Thymus (tissue), 11 donors: ENCODE measurements at regions not wholly inside any gene's neighbourhood (a gene's known extent, or its start where the extent isn't known, plus 50 kb on each side); places are given as distances from the start of the nearest gene placed in this dataset.

Experiments
- DNase-seq, 9 donors: peaks; one replicate each; pipeline ENCODE4 v3.0.0-alpha.2; 2013; ENCODE audit warnings: low spot score in 9 of 9, low read depth in 6 of 9, missing footprints in 1 of 9
- H3K27ac ChIP-seq, 2 donors: one replicate each; pipeline ENCODE4 v1.5.1; 2013; ENCODE audit warnings: control low read depth in 1 of 2, low read depth in 1 of 2, low read length in 1 of 2, mild to moderate bottlenecking in 1 of 2, moderate library complexity in 1 of 2
- H3K27me3 ChIP-seq, 2 donors: one replicate each; pipeline ENCODE4 v1.5.1; 2013; ENCODE audit warnings: low read length in 1 of 2; ENCODE audit not compliant: control insufficient read depth in 2 of 2, insufficient read depth in 1 of 2
- H3K36me3 ChIP-seq, 2 donors: one replicate each; pipeline ENCODE4 v1.5.1; 2013; ENCODE audit warnings: low read length in 1 of 2, mild to moderate bottlenecking in 1 of 2, moderate library complexity in 1 of 2; ENCODE audit not compliant: control insufficient read depth in 2 of 2, insufficient read depth in 2 of 2
- H3K4me1 ChIP-seq, 2 donors: one replicate each; pipeline ENCODE4 v1.5.1; 2013; ENCODE audit warnings: low read length in 2 of 2; ENCODE audit not compliant: control insufficient read depth in 2 of 2, insufficient read depth in 2 of 2
- H3K4me3 ChIP-seq, 2 donors: one replicate each; pipeline ENCODE4 v1.5.1; 2013; ENCODE audit warnings: low read length in 2 of 2, control low read depth in 1 of 2, mild to moderate bottlenecking in 1 of 2
- H3K9me3 ChIP-seq, 2 donors: one replicate each; pipeline ENCODE4 v1.5.1; 2013; ENCODE audit warnings: low read length in 1 of 2, mild to moderate bottlenecking in 1 of 2; ENCODE audit not compliant: control insufficient read depth in 2 of 2, insufficient read depth in 1 of 2
- WGBS: extraction: QIAGEN DNeasy Blood & Tissue Kit; methylation state at CpG from one replicate; pipeline ENCODE4 v1.1.7; 2013; 5-methylcytosine and 5-hydroxymethylcytosine counted together
- donor health status: healthy.

DNA sequence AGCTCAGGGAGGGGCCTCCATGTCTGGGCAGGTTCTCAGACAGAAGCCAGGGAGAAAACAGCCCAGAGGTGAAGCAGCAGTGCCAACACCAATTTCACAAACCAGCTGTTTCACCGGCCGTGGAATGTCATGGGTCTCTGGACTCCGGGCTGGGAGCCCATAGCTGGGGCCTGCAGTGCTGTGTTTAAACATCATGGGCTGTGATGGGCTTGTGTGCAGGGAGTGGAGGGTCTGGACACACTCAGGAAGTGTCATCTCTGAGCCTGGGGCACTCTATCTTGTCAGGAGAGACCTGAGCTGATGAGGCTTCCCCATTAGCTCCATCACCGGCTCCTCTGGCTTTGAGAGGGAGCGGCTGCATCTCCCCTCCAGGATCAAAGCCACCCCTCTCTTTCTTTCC lies 173.6 kb upstream of the IGSF21 start:
- H3K27ac ChIP-seq = no peak overlapping the region
- H3K4me3 ChIP-seq = no peak overlapping the region
- no peaks in the 10 kb centered on the region for H3K36me3 ChIP-seq
- no peaks in the 10 kb centered on the region for H3K9me3 ChIP-seq
- no peaks in the 10 kb centered on the region for H3K4me1 ChIP-seq
- H3K27me3 ChIP-seq = no peaks in the 10 kb centered on the region
- 82% methylated on average over 5 of the region's 5 CpGs for WGBS
- no peak for DNase-seq

DNA sequence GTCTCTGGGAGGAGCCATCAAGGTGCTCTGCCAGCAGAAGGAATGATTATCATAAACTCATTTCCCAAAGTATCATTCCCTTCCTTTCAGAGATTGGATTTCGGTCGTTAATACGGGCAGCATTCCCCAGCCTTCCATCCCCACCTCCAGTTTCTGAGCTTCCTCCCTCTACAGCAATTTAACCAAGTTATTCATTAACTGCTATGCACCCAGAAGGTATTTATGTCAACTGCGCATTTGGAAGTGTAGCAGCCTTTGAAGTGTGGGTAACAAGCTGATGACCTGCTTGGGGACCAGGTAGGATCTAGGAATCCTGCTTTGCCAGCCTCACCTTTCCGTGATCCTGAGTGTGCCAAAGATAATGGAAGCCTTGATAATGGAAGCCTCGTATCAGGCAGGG lies 172.4 kb upstream of the IGSF21 start:
- no peak for DNase-seq
- no peaks in the 10 kb centered on the region for H3K27me3 ChIP-seq
- H3K27ac ChIP-seq = no peak overlapping the region
- no peaks in the 10 kb centered on the region for H3K4me1 ChIP-seq
- H3K9me3 ChIP-seq = no peaks in the 10 kb centered on the region
- H3K36me3 ChIP-seq = no peaks in the 10 kb centered on the region
- 82% methylated on average over 6 of the region's 6 CpGs for WGBS
- H3K4me3 ChIP-seq = no peak overlapping the region

DNA sequence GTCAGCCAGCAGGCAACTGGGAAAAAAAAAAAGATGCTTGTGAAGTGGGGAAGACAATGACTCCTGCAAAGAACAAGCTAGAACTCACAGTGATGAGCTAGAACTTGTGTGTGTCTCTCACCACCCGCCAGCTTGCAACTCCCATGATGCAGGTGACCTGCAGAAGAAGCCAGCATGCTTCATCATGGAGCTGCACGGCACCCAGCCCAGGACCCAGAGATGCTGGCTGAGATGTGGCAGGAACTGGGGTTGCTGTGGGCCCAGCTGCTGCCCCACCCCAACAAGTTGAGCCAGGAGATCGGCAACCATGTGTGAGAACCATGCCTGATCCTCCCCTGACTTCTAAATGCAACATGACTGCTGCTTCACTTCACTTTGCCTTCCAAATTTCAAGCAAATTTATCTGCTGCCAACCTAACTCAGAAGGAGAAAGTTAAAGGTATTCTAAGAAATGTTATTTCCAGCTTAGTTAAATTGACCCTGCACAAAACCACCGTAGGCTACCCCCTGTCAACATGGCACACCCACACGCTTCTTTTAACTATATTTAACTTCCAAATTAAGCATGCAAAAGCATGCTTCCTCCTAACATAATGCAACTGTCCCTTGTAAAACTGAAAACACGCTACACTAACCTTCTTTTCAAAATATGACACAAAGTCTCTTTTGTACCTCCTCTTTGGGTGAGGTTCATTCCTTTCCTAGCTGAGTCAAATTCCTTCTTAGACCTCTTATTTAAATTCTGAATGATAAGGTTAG lies 166.0 kb upstream of the IGSF21 start:
- WGBS = 86% methylated on average over 6 of the region's 6 CpGs
- no peaks in the 10 kb centered on the region for H3K27me3 ChIP-seq
- no peaks in the 10 kb centered on the region for H3K36me3 ChIP-seq
- H3K4me3 ChIP-seq = no peak overlapping the region
- H3K9me3 ChIP-seq = no peaks in the 10 kb centered on the region
- no peak overlapping the region for H3K27ac ChIP-seq
- no peak for DNase-seq
- H3K4me1 ChIP-seq = no peaks in the 10 kb centered on the region

DNA sequence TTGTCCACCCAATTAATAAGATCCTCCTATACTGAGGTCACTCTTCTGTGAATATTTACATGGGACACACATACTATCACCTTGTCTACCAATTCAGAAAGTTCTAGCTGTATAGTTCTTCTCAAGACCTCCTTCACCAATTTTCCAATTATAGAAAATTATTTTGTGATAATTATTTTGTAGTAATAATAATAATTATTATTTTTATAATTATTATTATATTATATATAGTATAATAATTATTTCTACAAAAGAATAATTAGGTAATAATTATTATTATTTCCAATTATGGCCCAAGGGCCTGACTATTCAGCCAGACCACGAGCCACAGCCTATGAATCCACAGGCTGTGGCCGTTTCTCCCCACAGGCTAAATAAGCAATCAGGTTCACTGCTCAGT lies 164.1 kb upstream of the IGSF21 start:
- WGBS = 84% methylated on average over 2 of the region's 2 CpGs
- no peaks in the 10 kb centered on the region for H3K4me1 ChIP-seq
- DNase-seq = no peak
- H3K4me3 ChIP-seq = no peak overlapping the region
- H3K36me3 ChIP-seq = no peaks in the 10 kb centered on the region
- no peak overlapping the region for H3K27ac ChIP-seq
- no peaks in the 10 kb centered on the region for H3K27me3 ChIP-seq
- no peaks in the 10 kb centered on the region for H3K9me3 ChIP-seq

DNA sequence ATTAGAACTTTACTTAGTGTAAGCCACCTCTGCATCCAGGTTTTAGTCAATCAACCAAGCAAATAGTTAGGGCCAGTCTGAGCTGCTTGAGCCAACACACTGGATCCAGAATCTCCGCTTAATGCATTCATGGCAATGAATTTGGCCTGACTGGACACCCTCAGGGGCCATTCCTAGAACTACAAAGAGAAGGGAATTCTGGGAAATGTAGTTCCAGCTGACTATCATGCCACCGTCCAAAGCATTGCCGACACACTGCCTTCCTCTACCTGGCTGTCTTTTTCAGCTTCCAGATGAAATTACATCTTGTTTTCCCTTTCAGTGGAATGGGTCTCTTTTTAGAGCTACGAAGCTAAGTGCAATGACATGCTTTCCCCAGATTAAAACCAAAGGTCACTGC lies 163.0 kb upstream of the IGSF21 start:
- Histone ChIP-seq H3K27ac (no peak overlapping the region), H3K36me3 (no peaks in the 10 kb centered on the region), H3K9me3 (no peaks in the 10 kb centered on the region), H3K4me3 (no peak overlapping the region), H3K4me1 (no peaks in the 10 kb centered on the region), H3K27me3 (no peaks in the 10 kb centered on the region)
- 74% methylated on average over 4 of the region's 4 CpGs for WGBS
- DNase-seq = no peak

DNA sequence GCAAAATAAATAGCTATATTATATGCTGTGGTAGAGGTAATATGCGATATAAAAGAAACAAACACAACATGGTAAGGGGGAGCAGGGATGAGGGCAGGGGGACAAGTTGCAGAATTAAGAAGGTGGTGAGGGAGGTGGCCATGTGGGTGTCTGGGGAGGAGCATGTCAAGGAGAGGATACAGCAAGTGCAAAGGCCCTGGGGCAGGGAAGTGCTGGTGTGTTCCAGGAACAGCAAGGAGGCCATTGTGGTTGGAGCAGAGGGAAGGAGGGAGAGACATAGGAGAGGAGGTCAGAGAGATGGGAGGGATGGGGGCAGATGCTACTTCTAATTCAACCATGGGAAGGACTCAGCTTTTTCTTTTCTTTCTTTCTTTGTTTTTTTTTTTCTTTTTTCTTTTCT lies 161.2 kb upstream of the IGSF21 start:
- no peak for DNase-seq
- 98% methylated on average over 1 of the region's 1 CpG for WGBS
- Histone ChIP-seq H3K27ac (no peak overlapping the region), H3K4me3 (no peak overlapping the region), H3K27me3 (no peaks in the 10 kb centered on the region), H3K36me3 (no peaks in the 10 kb centered on the region), H3K9me3 (no peaks in the 10 kb centered on the region), H3K4me1 (no peaks in the 10 kb centered on the region)

DNA sequence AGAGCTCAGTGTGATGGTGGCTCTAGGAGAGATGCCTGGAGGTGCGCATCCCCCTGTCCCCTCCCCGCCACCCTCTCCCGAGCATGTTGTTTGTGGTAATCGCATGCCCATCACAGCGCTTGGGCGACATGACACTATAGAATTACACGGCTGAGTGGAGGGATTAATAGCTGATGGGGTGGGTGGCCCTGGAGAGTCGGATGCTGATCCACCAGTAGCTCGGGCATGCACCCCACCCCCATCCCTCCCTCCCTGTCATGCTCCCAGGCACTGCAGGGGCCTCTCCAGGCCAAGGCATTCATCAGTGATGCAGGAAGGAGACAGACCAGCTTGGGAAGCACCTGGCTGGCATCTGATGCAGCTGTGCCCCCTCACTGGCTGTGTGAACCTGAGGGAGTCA lies 159.0 kb upstream of the IGSF21 start:
- no peaks in the 10 kb centered on the region for H3K27me3 ChIP-seq
- no peaks in the 10 kb centered on the region for H3K36me3 ChIP-seq
- no peak overlapping the region for H3K27ac ChIP-seq
- H3K4me1 ChIP-seq = no peaks in the 10 kb centered on the region
- no peak for DNase-seq
- 74% methylated on average over 9 of the region's 9 CpGs for WGBS
- H3K9me3 ChIP-seq = no peaks in the 10 kb centered on the region
- no peak overlapping the region for H3K4me3 ChIP-seq

DNA sequence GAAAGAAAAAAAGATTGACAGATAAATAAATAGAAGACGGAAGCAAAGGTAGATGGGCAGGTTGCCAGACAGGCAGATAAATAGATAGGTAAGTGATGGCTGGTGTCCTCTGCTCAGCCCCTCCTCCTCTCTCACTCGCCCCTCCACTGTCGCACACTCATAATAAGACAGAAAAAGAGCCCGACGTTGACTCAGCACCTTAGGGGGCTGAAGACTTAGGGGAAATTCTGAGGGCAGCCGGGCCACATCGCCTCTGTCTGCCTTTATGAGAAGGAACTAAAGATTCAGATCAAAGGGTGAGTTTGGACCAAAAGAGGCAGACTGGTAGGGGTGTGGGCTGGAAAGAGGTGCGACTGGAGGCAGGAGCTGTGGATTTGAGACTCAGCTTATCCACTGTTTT lies 158.1 kb upstream of the IGSF21 start:
- WGBS = 78% methylated on average over 8 of the region's 8 CpGs

DNA sequence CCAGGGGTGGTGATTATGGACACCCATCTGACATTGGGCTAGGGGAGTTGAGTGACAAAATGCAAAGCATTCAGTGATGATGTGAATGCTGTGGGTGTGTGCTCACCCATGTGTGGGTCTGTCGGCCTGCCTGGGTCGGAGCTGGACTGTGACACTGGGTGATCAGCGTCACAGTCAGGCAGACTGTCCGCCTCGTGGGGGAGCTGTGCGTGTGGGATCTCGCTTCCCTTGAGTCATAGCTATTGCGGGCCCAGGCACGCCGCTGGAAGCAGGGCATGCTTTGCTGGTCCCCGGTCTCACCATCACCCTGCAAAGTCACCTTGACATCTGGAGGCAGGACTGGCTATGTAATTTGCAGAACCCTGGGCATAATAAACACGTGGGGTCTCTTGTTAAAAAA lies 156.9 kb upstream of the IGSF21 start:
- H3K4me3 ChIP-seq = no peak overlapping the region
- no peaks in the 10 kb centered on the region for H3K4me1 ChIP-seq
- no peaks in the 10 kb centered on the region for H3K27me3 ChIP-seq
- no peaks in the 10 kb centered on the region for H3K9me3 ChIP-seq
- H3K36me3 ChIP-seq = no peaks in the 10 kb centered on the region
- no peak for DNase-seq
- WGBS = 83% methylated on average over 12 of the region's 12 CpGs
- H3K27ac ChIP-seq = no peak overlapping the region

More for the DNA sequence above, 158.1 kb upstream of the IGSF21 start:
- no peaks in the 10 kb centered on the region for H3K4me1 ChIP-seq
- H3K36me3 ChIP-seq = no peaks in the 10 kb centered on the region
- H3K27ac ChIP-seq = no peak overlapping the region
- no peak overlapping the region for H3K4me3 ChIP-seq
- H3K9me3 ChIP-seq = no peaks in the 10 kb centered on the region
- no peak for DNase-seq
- no peaks in the 10 kb centered on the region for H3K27me3 ChIP-seq
